Erythroblast (primary cell): ENCODE measurements at regions not wholly inside any gene's neighbourhood (a gene's known extent, or its start where the extent isn't known, plus 50 kb on each side); places are given as distances from the start of the nearest gene placed in this dataset.
"Not testable (repeated sequence)": the region's sequence is repeated elsewhere in the genome, so short reads cannot be mapped to it uniquely, and the experiment has no call there.

Experiments
- DNase-seq, 2 experiments: peaks; one replicate each; lab custom pipeline; 2025; lab: John Stamatoyannopoulos, UW

GRCh38 chr3:195635262-195635873 is 51.6 kb upstream of the APOD start:
- not testable (repeated sequence) for DNase-seq

GRCh38 chr3:195634426-195635261 is 50.9 kb upstream of the APOD start:
- DNase-seq = not testable (repeated sequence)
